ENCODE measurements at regions not wholly inside any gene's neighbourhood (a gene's known extent, or its start where the extent isn't known, plus 50 kb on each side); places are given as distances from the start of the nearest gene placed in this dataset.

DNA sequence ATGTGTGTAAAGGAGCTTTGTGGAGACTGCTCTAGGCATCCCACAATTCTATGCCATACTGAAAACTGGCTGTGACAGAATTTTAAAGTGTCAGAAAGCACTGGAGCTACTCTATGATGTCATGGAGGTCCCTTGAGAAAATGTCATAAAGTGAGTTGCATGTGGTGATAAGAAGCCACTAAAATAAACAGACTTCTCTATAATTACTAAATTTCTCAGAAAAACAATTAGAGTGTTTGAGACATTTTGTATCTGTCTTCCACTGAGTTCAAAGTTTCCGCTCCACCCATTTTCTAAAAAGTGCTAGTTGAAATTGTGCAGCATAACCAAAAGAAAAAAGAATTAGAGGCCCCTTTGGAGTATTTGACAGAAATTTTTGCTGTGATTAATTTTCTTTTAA lies 603.9 kb downstream of the KCNJ2 start:
- Mint-ChIP-seq H3K9me3 (no peaks in the 10 kb centered on the region), H3K4me3 (no peak overlapping the region), H3K27ac (no peak overlapping the region), H3K36me3 (ENCODE audit: low read depth) (no peaks in the 10 kb centered on the region), H3K4me1 (peaks cover 4% of the 10 kb centered on the region; the same call in 1 of the 3 replicates), H3K27me3 (ENCODE audit: insufficient read depth, low read depth, poor library complexity) (no peaks in the 10 kb centered on the region)
- Histone ChIP-seq H4K20me1 (replicated peaks; ENCODE audit: insufficient read depth) (no peaks in the 10 kb centered on the region), H3K36me3 (ENCODE audit: insufficient read depth) (no peaks in the 10 kb centered on the region), H3K4me1 (ENCODE audit: insufficient read depth) (no peaks in the 10 kb centered on the region), H3K79me2 (replicated peaks; ENCODE audit: insufficient read depth) (no peaks in the 10 kb centered on the region), H3F3A (replicated peaks; ENCODE audit: low read depth) (no peaks in the 10 kb centered on the region), H3K4me2 (no peak overlapping the region), H3K27me3 (ENCODE audit: insufficient read depth) (no peaks in the 10 kb centered on the region), H3K27ac (ENCODE audit: low read depth) (no peak overlapping the region), H2AFZ (no peak overlapping the region), H3K9me2 (ENCODE audit: insufficient read depth) (no peaks in the 10 kb centered on the region), H3K4me3 (no peak overlapping the region)
- DNase-seq (ENCODE audit: low spot score) (no peak), ATAC-seq (no peak)
- TF ChIP-seq ZNF331 (CRISPR knock-in tag; IDR thresholded peaks at IDR 0.05; ENCODE audit: low read depth) (no peak), CREB1 (CRISPR knock-in tag; IDR thresholded peaks at IDR 0.05; ENCODE audit: low read depth) (no peak), POLR2AphosphoS5 (IDR thresholded peaks at IDR 0.05; ENCODE audit: low read depth) (no peak)

DNA sequence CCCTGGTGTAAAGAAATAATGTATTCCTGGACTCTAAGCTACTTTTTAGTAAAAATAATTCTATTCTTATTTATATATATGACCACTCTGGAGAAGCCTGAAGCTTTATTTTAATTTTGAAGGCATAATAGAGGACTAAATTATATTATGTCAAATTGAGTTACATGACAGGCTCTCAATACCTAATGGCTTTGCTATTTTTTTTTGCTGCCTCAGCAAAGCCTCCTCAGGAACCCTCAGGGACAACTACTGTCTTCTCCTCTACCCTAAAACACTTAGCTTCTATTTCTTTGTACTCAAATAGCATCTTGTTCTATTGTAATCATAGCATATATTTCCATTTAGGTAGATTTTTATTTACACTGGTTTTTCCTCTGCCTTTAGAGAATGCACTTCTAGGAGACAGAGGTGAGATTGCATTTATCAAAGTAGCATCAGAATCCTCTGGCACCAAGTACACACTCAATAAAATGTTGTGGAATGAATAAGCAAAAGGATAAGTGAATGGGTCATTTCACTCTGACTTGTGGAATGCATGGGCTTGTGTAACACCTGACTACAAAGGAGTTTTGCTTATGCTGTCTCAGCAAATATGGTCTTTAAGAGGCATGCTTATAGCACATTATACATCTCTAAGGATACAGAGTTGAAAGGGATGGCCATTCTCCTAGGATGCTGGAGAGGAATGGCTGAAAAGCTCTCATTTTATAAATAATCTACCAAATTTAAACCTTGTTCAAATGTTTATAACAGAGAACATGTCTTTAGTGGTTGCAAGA lies 605.2 kb downstream of the KCNJ2 start:
- H3K27ac ChIP-seq (ENCODE audit: low read depth), result no peak overlapping the region
- H3K27ac Mint-ChIP-seq, result no peak overlapping the region
- H3K36me3 ChIP-seq (ENCODE audit: insufficient read depth), result no peaks in the 10 kb centered on the region
- no peaks in the 10 kb centered on the region for H3K36me3 Mint-ChIP-seq (ENCODE audit: low read depth)
- no peaks in the 10 kb centered on the region for H3K4me1 ChIP-seq (ENCODE audit: insufficient read depth)
- H3K4me2 ChIP-seq, result no peak overlapping the region
- H2AFZ ChIP-seq, result no peak overlapping the region
- no peak for DNase-seq (ENCODE audit: low spot score)
- TF ChIP-seq, protein P1, sequence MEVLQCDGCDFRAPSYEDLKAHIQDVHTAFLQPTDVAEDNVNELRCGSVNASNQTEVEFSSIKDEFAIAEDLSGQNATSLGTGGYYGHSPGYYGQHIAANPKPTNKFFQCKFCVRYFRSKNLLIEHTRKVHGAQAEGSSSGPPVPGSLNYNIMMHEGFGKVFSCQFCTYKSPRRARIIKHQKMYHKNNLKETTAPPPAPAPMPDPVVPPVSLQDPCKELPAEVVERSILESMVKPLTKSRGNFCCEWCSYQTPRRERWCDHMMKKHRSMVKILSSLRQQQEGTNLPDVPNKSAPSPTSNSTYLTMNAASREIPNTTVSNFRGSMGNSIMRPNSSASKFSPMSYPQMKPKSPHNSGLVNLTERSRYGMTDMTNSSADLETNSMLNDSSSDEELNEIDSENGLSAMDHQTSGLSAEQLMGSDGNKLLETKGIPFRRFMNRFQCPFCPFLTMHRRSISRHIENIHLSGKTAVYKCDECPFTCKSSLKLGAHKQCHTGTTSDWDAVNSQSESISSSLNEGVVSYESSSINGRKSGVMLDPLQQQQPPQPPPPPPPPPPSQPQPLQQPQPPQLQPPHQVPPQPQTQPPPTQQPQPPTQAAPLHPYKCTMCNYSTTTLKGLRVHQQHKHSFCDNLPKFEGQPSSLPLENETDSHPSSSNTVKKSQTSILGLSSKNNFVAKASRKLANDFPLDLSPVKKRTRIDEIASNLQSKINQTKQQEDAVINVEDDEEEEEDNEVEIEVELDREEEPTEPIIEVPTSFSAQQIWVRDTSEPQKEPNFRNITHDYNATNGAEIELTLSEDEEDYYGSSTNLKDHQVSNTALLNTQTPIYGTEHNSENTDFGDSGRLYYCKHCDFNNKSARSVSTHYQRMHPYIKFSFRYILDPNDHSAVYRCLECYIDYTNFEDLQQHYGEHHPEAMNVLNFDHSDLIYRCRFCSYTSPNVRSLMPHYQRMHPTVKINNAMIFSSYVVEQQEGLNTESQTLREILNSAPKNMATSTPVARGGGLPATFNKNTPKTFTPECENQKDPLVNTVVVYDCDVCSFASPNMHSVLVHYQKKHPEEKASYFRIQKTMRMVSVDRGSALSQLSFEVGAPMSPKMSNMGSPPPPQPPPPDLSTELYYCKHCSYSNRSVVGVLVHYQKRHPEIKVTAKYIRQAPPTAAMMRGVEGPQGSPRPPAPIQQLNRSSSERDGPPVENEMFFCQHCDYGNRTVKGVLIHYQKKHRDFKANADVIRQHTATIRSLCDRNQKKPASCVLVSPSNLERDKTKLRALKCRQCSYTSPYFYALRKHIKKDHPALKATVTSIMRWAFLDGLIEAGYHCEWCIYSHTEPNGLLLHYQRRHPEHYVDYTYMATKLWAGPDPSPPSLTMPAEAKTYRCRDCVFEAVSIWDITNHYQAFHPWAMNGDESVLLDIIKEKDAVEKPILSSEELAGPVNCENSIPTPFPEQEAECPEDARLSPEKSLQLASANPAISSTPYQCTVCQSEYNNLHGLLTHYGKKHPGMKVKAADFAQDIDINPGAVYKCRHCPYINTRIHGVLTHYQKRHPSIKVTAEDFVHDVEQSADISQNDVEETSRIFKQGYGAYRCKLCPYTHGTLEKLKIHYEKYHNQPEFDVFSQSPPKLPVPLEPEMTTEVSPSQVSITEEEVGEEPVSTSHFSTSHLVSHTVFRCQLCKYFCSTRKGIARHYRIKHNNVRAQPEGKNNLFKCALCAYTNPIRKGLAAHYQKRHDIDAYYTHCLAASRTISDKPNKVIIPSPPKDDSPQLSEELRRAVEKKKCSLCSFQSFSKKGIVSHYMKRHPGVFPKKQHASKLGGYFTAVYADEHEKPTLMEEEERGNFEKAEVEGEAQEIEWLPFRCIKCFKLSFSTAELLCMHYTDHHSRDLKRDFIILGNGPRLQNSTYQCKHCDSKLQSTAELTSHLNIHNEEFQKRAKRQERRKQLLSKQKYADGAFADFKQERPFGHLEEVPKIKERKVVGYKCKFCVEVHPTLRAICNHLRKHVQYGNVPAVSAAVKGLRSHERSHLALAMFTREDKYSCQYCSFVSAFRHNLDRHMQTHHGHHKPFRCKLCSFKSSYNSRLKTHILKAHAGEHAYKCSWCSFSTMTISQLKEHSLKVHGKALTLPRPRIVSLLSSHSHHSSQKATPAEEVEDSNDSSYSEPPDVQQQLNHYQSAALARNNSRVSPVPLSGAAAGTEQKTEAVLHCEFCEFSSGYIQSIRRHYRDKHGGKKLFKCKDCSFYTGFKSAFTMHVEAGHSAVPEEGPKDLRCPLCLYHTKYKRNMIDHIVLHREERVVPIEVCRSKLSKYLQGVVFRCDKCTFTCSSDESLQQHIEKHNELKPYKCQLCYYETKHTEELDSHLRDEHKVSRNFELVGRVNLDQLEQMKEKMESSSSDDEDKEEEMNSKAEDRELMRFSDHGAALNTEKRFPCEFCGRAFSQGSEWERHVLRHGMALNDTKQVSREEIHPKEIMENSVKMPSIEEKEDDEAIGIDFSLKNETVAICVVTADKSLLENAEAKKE (CRISPR knock-in tag; IDR thresholded peaks at IDR 0.05), result no peak
- TF ChIP-seq, protein P2, sequence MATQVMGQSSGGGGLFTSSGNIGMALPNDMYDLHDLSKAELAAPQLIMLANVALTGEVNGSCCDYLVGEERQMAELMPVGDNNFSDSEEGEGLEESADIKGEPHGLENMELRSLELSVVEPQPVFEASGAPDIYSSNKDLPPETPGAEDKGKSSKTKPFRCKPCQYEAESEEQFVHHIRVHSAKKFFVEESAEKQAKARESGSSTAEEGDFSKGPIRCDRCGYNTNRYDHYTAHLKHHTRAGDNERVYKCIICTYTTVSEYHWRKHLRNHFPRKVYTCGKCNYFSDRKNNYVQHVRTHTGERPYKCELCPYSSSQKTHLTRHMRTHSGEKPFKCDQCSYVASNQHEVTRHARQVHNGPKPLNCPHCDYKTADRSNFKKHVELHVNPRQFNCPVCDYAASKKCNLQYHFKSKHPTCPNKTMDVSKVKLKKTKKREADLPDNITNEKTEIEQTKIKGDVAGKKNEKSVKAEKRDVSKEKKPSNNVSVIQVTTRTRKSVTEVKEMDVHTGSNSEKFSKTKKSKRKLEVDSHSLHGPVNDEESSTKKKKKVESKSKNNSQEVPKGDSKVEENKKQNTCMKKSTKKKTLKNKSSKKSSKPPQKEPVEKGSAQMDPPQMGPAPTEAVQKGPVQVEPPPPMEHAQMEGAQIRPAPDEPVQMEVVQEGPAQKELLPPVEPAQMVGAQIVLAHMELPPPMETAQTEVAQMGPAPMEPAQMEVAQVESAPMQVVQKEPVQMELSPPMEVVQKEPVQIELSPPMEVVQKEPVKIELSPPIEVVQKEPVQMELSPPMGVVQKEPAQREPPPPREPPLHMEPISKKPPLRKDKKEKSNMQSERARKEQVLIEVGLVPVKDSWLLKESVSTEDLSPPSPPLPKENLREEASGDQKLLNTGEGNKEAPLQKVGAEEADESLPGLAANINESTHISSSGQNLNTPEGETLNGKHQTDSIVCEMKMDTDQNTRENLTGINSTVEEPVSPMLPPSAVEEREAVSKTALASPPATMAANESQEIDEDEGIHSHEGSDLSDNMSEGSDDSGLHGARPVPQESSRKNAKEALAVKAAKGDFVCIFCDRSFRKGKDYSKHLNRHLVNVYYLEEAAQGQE (IDR thresholded peaks at IDR 0.05; ENCODE audit: unreplicated experiment), result no peak
- no peaks in the 10 kb centered on the region for H4K20me1 ChIP-seq (replicated peaks; ENCODE audit: insufficient read depth)
- no peaks in the 10 kb centered on the region for H3K27me3 Mint-ChIP-seq (ENCODE audit: insufficient read depth, low read depth, poor library complexity)
- H3K4me1 Mint-ChIP-seq, result peaks cover 4% of the 10 kb centered on the region; the same call in 1 of the 3 replicates
- ATAC-seq, result no peak
- H3K9me3 Mint-ChIP-seq, result no peaks in the 10 kb centered on the region
- no peaks in the 10 kb centered on the region for H3K9me2 ChIP-seq (ENCODE audit: insufficient read depth)
- H3K4me3 Mint-ChIP-seq, result no peak overlapping the region
- no peaks in the 10 kb centered on the region for H3F3A ChIP-seq (replicated peaks; ENCODE audit: low read depth)
- H3K4me3 ChIP-seq, result no peak overlapping the region
- no peaks in the 10 kb centered on the region for H3K79me2 ChIP-seq (replicated peaks; ENCODE audit: insufficient read depth)
- H3K27me3 ChIP-seq (ENCODE audit: insufficient read depth), result no peaks in the 10 kb centered on the region

Measured in GM23338 (cell line).